ENCODE measurements at regions not wholly inside any gene's neighbourhood (a gene's known extent, or its start where the extent isn't known, plus 50 kb on each side); places are given as distances from the start of the nearest gene placed in this dataset.
A peak's percentile ranks its signal among the peaks of the same experiment; 100 is the strongest.
"Not testable (repeated sequence)": the region's sequence is repeated elsewhere in the genome, so short reads cannot be mapped to it uniquely, and the experiment has no call there.

DNA sequence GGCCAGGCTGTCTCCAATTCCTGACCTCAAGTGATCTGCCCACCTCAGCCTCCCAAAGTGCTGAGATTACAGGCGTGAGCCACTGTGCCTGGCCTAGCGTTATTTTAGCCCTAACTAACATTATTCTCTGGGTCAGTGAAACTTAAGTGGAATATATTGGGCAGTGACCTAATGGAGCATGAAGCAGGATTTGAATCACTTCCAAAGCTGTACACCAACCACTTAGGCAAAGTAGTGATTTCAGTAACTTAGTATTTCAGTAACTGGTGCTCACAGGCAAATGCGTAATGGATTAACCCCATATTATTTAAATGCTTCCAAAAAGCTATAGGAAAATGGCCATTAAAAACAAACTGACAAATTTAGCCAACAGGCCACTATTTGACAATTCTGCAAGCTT, 142.6 kb downstream of the FAM72B start:
- H3K9me3 ChIP-seq; H3K27ac ChIP-seq; ATAC-seq; DNase-seq; H3K27me3 ChIP-seq; H3K4me1 ChIP-seq; H3K4me3 ChIP-seq; intact Hi-C loops (cut with DNase I); H3K36me3 ChIP-seq: not testable (repeated sequence)

DNA sequence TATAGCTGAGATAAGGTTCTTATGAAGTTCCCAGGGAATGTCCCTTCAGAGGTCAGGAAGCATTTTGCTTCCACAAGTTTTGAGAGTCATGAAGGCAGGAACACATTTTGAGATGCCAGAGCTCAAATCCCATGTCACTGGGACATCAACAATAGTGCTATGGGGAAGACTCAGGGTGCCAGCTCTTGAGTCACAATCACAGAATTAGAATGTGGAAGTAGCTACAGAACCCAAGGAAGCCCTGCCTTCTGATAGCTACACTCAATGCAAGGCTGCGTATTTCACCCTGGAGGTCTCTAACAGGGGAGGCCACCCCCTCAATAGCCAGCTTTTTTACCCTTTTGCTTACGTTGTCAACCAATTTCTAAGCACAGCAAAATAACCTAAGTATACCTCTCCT, 141.3 kb downstream of the FAM72B start:
- ATAC-seq, result peak; percentile 83
- intact Hi-C loops (cut with DNase I); H3K4me3 ChIP-seq; H3K4me1 ChIP-seq; H3K27me3 ChIP-seq; H3K27ac ChIP-seq; H3K36me3 ChIP-seq; H3K9me3 ChIP-seq; DNase-seq: not testable (repeated sequence)

DNA sequence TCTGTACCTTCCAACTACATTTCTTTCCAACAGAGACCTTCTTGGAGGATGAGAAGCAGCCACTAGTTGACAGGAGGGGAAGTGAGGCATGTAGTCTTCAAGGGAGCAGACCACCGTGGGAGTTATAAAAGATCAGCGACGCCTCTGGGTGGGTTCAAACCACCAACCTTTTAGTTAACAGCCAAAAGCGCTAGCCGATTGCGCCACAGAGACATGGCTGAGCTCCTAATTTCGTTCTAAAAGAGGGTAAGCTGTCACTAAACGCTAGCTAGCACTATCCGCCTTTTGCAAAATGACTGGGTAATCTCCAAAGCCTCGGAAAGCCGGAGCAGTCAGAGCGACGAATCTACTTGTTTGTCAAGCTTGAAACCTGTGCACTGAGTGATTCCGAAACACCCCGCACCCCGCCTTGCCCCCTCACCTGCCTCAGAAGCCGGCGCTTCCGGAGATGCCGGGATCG, 135.8 kb downstream of the FAM72B start:
- DNase-seq, ATAC-seq, H3K4me1 ChIP-seq: not testable (repeated sequence)

DNA sequence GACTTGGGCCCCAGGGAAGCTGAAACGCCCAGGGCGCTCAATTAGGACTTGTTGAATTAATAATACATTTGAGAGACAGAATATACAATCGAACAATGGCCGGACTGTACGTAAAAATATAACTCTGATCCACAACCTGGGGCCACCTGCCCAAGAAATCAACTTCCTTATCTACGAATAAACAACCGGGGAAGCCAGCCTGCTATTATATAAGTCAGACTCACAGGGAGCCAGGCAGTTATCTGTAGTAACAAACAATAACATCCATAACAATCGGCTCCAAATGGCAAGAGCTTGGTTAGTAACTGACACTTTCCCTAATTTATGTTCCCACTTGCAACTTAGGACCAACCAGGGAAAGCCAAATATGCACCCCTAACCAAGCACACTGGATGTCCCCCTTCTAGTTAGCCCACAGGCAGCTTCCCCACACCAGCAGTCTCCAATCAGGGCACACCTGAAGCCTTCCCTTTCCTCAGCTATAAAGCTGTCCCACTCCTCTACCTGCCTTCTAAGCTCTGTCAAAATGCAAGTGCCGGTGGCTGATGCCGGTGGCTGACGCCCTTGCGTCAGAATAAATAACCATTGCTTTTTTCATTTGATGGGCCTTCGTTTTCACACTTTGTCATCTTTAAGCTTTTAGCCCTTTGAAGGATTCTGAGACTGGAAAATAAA, 135.2 kb downstream of the FAM72B start:
- ATAC-seq; H3K27ac ChIP-seq; H3K36me3 ChIP-seq; H3K4me3 ChIP-seq; intact Hi-C loops (cut with DNase I); H3K9me3 ChIP-seq; H3K27me3 ChIP-seq; H3K4me1 ChIP-seq; DNase-seq: not testable (repeated sequence)

More for the DNA sequence above, 135.8 kb downstream of the FAM72B start:
- H3K27ac ChIP-seq; H3K36me3 ChIP-seq; H3K4me3 ChIP-seq; intact Hi-C loops (cut with DNase I); H3K27me3 ChIP-seq; H3K9me3 ChIP-seq: not testable (repeated sequence)

DNA sequence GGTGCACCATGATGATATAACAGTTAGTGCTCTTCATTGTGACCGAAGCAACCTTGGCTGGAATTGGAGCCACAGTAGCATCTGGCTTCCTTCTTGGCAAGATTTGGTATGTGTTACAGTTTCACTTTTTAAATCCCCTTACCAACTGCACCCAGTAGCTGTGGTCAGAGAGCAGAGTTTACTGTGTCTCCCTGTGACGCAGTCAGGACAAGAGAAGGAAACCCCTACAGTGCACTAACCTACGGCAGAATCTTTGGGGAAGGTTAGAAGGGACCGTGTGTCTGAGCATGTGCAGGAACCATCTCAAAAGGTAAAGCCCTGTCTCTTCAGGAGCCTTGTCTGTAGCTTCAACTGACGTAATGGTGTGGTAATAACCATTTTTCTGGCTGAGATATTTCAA, 134.0 kb downstream of the FAM72B start:
- intact Hi-C loops (cut with DNase I); H3K27ac ChIP-seq; ATAC-seq: not testable (repeated sequence)

DNA sequence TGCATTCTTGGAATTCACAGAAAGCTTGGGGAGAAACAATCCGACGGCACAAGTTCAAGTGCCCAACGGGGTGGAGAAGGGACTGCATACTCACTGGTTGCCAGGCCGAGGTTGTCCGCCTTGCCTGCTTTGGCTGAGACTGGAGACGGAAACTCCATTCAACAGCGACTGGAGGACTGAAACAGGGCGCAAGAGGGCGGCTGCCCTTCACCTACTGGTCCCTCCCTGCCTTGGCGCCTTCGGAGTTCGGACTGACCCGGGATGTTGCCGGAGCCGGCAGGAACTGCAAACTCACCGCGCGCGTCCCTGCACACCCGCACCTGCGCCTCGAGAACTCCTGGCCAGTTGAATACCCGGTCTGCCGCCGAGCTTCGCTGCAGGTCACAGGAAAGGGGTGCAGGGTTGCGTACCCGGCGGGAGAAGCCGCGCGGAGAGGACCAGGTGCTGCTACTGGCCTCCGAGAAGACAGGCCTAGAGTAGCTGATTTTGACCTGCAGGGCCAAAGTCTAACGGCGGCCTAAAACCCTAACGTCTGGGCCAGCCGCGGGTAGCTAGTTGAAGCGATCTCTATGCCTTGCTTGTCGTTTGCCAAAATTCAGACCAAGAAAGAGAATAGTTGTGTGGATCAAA, 132.9 kb downstream of the FAM72B start:
- intact Hi-C loops (cut with DNase I); H3K27ac ChIP-seq; H3K9me3 ChIP-seq; H3K27me3 ChIP-seq; H3K36me3 ChIP-seq; H3K4me1 ChIP-seq; H3K4me3 ChIP-seq: not testable (repeated sequence)
- ATAC-seq, result peak; percentile 95
- peak; percentile 63 for DNase-seq

More for the DNA sequence above, 134.0 kb downstream of the FAM72B start:
- H3K9me3 ChIP-seq, H3K27me3 ChIP-seq, H3K4me3 ChIP-seq, DNase-seq, H3K36me3 ChIP-seq, H3K4me1 ChIP-seq: not testable (repeated sequence)

DNA sequence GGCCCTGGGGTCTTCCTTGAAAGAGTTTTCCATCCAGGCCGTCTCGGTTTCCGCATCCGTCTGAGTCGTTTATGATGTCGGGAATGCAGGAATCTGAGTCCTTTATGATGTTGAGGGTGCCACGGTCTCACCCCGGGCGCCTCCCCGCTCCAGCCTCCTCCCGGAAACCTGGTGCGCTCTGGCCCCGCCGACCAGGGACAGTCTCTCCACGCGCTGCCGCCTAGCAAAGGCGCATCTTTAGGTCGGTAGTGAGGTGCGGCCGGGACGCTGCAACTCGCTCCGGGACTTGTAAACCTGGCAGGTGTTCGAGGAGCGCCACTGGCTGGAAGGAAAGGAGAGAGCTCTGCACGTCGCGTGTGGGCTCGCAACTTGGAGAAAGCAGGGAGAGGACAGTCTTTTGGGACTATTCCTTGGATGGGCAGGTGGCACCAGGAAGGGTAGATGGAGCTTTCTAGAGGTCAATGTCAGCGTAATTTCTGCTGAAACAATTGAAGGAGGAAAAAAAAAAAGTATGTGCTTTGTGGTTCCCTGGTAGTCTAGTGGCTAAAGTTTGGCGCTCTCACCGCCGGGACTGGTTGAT, 132.0 kb downstream of the FAM72B start:
- peak; percentile 50 for ATAC-seq
- DNase-seq; H3K27me3 ChIP-seq; H3K4me1 ChIP-seq; H3K27ac ChIP-seq; H3K9me3 ChIP-seq; H3K4me3 ChIP-seq; H3K36me3 ChIP-seq; intact Hi-C loops (cut with DNase I): not testable (repeated sequence)

DNA sequence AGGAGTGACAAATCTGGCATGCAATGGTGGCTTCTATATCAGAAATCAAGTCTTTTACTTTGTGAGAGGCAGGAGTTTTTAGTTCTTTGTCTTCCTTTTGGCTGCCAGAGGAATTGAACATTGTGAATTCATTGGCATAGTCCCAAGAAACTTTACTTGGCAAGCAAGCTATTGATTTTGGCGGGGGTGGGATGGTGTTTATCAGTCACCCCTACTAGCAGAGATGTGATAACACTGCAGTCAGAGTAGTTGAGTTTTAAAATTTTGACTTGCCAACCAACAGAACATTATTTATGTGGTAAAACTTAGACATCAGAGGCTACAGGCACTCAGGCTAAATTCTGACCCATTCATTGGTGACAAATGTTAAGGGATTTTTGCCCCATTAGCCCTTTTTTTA, 129.2 kb downstream of the FAM72B start:
- H3K36me3 ChIP-seq; H3K4me1 ChIP-seq; H3K27ac ChIP-seq; H3K4me3 ChIP-seq; ATAC-seq; intact Hi-C loops (cut with DNase I); DNase-seq; H3K27me3 ChIP-seq; H3K9me3 ChIP-seq: not testable (repeated sequence)

DNA sequence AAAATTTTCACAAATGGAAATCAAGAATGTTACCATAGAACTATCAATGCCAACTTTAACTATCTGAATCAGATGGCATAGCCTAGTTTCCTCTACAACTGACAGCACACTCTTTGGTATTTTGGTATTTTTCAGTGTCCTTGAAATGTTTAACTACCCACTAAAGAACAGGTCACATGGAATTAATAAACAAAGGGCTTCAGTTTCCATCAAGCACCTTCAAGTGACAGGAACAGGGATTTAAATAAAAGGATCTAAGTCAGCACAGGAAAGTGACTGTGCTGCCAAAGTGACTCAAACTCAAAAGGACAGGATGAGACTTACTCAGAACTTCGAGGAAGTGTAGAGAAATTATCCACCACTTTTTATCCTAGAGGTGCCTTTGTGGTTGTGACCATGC, 117.2 kb downstream of the FAM72B start:
- H3K27ac ChIP-seq; H3K27me3 ChIP-seq; H3K4me3 ChIP-seq; H3K9me3 ChIP-seq; intact Hi-C loops (cut with DNase I); H3K4me1 ChIP-seq; DNase-seq; H3K36me3 ChIP-seq: not testable (repeated sequence)
- ATAC-seq, result peak; percentile 71

DNA sequence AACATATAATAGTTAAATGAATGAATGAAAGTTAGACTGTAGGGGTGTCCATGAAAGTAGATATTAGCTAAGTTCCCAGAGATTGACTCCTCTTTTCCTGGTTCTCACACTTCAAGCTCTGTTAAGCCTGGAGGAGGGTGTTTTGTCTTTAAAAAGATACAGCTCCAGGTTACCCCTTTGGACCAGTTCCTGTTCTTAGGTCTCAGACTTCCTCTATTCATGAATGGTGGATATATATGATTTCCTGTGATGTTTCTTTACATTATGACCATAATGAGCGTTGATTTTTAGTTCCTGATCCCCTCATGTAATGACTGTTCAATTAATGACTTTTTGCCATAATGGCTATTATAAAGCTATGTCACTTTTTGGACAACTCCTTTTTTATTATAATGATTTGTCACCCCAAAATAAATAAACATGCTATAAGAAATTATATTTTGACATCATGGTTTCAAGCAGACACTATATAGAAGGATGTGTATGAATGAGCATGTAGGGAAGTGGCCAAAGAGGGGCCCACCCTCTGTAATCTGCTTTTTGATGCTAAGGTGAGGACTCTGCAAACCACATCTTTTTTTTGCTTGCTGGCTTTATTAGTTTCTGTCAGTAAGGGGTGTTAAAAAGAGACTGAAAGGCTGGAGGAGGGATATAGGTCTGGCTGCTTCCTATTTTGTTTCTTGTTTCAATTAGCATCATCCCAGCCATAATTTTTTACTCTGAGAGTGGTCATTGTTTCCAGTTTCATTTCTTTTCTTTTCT, 115.2 kb downstream of the FAM72B start:
- intact Hi-C loops (cut with DNase I); H3K9me3 ChIP-seq; H3K27ac ChIP-seq; H3K4me1 ChIP-seq; DNase-seq; H3K4me3 ChIP-seq; H3K36me3 ChIP-seq; H3K27me3 ChIP-seq: not testable (repeated sequence)
- peak; percentile 29 for ATAC-seq

DNA sequence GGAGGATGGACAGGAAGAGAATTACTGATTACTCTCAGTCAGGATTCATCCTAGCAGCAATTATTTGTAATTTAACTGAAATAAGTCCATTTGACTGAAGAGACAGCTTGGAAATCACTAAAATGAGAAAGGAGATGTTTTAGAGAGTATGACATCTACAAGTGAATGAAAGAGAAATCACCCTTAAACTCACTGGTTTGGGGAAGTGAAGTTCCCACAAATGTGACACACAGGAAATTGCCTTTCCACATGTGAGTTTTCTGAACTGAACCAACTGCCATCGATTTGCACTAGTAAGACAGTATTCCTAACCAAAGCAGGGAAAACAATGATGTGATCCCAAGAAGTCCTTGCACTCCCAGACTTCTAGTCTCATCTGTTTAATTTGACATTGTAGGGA, 110.3 kb downstream of the FAM72B start:
- peak; percentile 66 for ATAC-seq
- H3K9me3 ChIP-seq; DNase-seq; H3K27ac ChIP-seq; intact Hi-C loops (cut with DNase I); H3K4me1 ChIP-seq; H3K27me3 ChIP-seq; H3K4me3 ChIP-seq; H3K36me3 ChIP-seq: not testable (repeated sequence)

DNA sequence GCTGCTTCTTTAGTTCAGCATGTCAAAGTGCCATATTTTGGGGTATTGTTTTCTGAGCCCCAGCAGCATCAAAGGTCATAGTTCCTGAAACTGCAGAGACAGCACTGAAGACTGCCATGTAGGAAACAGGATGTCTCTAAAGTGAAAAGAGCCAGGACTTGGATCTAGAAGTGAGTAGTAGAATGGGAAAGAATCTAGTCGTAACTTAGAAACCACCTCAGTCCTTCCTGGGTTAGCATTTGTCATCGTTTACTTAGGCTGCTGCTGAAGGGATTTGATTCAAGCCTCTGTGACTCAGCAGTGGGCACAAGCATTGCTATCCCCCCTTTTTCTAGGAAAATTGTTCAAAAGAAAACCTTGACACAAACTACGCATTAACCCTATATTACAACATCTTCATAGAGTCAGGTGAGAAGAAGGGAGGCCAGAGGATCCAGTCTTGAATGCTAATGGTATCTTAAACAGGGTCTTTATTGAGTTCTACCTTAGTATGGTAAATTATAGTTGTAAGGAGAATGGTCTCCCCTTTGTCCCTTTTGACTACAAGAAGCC, 108.8 kb downstream of the FAM72B start:
- DNase-seq; H3K4me1 ChIP-seq; H3K27ac ChIP-seq; H3K4me3 ChIP-seq; H3K36me3 ChIP-seq; intact Hi-C loops (cut with DNase I); H3K9me3 ChIP-seq; ATAC-seq; H3K27me3 ChIP-seq: not testable (repeated sequence)

DNA sequence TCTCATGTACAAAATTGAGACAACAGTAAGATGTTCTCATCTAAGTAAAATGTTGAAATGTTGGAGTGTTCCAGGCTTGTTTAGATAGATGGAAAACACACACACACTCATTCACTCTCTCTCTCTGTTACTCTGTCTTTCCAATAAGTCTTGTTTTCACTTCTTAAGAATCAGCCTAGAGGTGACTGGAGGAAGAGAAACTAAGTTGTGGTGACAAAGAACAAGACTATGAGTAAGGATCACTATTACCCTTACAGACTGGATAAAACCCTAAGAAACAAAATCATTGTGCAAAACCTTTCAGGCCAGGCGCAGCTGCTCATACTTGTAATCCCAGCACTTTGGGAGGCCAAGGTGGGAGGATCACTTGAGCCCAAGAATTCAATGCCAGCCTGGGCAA, 107.5 kb downstream of the FAM72B start:
- H3K27ac ChIP-seq; H3K4me1 ChIP-seq; H3K27me3 ChIP-seq; H3K36me3 ChIP-seq; DNase-seq; intact Hi-C loops (cut with DNase I); H3K4me3 ChIP-seq; H3K9me3 ChIP-seq: not testable (repeated sequence)
- peak; percentile 74 for ATAC-seq

DNA sequence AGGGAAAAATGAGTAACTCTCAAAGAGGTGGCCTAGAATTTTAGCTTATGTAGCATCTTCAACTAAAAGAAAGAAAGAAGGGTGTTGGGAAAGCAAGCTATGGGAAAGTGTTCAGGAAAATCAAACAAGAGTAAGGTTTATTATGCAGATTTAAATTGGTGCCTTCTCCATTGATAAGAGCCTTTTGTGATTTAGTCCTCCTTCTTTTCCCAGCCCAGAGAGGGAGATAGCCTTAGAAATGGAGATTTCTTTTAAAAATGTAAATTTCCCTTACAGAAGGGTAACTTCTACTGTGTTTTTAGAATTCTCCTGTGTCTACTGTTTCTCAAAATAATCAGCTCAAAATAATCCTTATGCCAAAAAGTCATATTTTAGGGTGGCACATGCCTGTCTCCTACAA, 104.5 kb downstream of the FAM72B start:
- ATAC-seq, result not testable (repeated sequence)

More for the DNA sequence above, 104.5 kb downstream of the FAM72B start:
- H3K27me3 ChIP-seq; H3K36me3 ChIP-seq; intact Hi-C loops (cut with DNase I); DNase-seq; H3K9me3 ChIP-seq; H3K4me1 ChIP-seq; H3K27ac ChIP-seq; H3K4me3 ChIP-seq: not testable (repeated sequence)
